ENCODE measurements at regions not wholly inside any gene's neighbourhood (a gene's known extent, or its start where the extent isn't known, plus 50 kb on each side); places are given as distances from the start of the nearest gene placed in this dataset.

DNA sequence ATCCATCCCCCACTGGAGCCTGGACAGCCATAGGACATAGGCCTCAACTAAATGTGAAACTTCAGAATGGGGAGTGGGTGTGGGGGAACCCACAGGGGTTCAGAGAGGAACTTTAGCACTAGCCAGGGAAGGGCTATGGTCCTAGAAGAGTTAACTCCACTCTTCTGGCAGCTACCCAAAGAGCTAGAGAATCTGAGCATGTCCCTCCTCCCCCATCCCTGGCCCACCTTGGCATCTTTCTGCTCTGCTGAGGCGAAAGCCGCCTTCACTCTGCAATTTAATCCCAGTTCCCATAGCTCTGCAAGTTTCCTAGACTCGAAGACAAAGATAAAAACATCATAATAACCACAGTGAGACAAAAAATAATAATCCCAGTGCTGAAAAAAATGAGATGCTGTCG, 214.7 kb upstream of the RTL1 start:
- no peak for DNase-seq (ENCODE audit: low read depth)
- H3K4me3 ChIP-seq (ENCODE audit: control insufficient read depth, low read depth, low read length): no peak overlapping the region
- TF ChIP-seq, protein P1, sequence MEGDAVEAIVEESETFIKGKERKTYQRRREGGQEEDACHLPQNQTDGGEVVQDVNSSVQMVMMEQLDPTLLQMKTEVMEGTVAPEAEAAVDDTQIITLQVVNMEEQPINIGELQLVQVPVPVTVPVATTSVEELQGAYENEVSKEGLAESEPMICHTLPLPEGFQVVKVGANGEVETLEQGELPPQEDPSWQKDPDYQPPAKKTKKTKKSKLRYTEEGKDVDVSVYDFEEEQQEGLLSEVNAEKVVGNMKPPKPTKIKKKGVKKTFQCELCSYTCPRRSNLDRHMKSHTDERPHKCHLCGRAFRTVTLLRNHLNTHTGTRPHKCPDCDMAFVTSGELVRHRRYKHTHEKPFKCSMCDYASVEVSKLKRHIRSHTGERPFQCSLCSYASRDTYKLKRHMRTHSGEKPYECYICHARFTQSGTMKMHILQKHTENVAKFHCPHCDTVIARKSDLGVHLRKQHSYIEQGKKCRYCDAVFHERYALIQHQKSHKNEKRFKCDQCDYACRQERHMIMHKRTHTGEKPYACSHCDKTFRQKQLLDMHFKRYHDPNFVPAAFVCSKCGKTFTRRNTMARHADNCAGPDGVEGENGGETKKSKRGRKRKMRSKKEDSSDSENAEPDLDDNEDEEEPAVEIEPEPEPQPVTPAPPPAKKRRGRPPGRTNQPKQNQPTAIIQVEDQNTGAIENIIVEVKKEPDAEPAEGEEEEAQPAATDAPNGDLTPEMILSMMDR (conservative IDR thresholded peaks at IDR 0.05; ENCODE audit: control insufficient read depth, insufficient read depth, low read depth, low read length): no peak

DNA sequence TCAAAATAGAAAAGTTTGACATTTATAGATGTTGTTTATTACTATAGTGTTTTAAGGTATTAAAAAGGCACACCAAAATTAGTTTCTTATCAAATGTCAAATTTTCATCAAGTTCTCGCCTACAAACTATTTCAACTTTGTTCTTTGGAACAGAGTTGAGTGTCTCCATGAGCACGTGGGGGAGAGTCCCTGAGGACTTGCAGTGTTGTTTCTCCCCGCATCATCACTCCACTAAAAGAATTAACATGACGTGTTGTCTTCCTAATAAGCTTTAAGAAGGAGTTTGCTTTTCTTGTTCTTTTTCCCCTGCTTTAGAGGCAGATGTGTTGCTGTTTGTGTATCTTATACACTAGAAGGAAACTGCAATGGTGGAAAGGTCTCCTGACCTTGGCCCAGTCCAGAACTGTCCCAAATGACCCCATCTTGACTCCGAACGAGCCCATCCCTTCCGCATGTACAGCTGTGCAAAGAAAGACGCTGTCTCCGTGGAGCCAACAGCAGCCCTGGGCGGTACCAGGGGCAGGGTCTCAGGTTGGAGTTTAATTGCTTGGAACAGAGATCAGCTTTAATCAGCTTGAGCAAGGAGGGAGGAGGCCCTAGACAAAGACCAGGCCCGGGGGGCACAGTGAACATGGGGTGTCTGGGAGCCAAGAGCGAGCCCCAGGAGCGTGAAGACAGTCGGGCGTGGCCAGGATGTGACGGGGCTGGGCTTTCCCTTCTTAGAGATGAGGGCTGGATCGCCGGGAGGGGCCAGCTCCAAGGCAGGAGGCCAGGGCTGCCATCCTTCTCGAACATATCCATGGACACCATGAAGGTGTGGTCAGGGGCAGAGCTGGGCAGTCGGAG, 215.4 kb upstream of the RTL1 start:
- DNase-seq (ENCODE audit: low read depth): peak; percentile 30
- no peak overlapping the region for H3K4me3 ChIP-seq (ENCODE audit: control insufficient read depth, low read depth, low read length)
- TF ChIP-seq, protein P1 (conservative IDR thresholded peaks at IDR 0.05; ENCODE audit: control insufficient read depth, insufficient read depth, low read depth, low read length): no peak

DNA sequence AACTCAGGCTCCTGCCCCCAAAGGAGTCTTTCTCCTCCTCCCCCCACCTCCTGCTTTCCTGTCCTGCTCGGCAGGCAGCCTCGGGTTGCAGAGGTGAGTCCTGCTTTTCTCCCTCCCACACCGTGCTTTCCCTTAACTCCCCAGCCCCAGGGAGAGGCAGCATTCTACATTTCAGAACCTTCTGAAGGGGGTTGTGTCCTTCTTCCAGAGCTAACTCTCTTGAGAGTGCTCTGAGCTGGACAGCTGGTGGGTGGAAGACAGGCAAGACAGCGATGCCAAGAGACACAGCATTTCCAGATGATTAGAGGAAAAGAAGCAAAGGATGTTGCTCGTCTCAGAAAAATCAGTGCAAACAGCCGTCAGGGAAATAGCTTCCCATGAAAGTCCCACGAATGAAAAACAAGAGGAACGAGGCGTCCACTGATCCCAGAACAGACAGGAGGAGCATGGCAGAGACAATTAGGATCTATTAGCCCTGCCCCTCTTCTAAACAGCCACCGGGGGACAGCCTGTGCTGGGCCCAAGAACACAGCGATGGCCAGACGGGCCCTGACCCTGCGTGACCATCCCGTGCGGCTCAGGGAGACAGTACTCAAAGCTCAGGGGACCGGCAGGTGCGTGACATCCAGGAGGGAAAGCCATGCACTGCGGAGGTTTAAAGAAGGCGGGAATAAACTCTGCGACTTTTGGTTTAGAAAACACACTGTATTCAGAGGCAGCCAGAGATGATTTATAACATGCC, 216.5 kb upstream of the RTL1 start:
- H3K4me3 ChIP-seq (ENCODE audit: control insufficient read depth, low read depth, low read length): no peak overlapping the region
- DNase-seq (ENCODE audit: low read depth): peak; percentile 33
- TF ChIP-seq, protein P1 (conservative IDR thresholded peaks at IDR 0.05; ENCODE audit: control insufficient read depth, insufficient read depth, low read depth, low read length): no peak

DNA sequence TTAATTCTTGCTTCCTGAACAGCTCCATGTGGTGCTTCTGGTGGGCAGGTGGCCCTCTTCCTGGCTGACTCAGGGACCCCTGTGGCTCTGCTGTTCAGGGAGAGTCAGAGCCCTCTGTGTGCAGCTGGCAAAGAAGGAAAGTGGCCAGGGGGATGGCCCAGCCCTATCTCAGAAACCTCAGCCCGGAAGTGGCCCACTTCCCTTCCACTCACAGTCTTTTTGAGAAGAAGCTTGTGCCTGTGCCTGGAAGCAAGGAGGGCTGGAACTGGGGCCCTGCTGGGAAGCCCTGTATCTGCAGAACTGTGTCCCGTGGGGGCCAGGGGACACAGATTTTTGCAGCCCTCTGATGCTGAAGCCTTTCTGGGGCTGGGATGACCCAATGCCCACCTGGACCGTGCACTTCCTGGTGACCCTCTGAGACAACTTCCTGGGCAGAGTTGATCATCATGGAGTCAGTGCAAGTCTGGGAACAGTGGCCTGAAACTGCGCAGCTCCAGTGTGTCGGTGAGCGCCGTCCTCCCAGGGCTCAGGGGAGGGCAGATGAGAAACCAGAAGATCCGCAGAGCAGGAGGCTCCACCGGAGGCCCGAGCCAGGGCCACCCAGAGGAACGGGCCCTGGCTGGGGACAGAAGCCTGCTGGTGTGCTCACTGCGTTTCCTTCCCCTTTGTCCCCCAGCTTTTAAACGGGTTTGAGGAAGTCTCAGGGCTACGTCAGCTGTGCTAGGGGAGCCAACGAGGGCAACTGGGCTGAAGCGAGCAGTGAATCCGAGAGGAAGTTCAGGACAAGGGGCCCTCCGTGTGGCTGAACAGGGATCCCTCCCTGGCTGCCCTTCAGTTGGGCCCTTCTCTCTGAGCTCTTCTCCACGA, 217.4 kb upstream of the RTL1 start:
- no peak overlapping the region for H3K4me3 ChIP-seq (ENCODE audit: control insufficient read depth, low read depth, low read length)
- TF ChIP-seq, protein P1 (conservative IDR thresholded peaks at IDR 0.05; ENCODE audit: control insufficient read depth, insufficient read depth, low read depth, low read length): no peak

DNA sequence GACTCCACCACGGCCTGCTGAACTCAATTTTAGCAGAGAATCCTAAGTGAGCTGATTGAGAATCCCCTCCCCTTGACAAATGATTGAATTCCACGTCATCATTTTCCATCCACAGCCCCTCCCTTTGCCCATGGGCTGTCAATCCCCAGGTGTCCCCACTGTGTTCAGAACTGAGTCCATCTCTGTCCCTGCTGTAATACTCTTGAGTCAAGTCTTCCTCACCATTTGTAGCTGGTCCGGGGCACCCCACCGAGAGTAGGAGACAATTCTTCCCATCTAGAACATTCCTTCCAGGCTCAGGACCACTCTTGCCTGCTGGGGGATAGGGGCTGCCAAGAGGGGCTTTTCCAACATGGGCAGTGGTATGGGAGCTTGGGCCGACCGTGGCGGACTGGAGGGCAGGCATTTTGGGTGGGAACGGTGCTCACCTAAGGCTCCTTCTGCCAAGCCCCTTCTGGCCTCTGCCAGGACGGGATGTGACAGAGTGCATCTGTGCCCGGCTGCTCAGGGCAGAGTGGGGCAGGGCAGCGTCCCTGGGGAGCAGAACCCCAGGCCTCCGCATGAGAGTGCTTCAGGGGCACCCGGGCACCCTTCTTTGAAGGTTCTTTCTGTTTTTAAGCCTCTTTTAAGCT, 218.1 kb upstream of the RTL1 start:
- TF ChIP-seq, protein P1 (conservative IDR thresholded peaks at IDR 0.05; ENCODE audit: control insufficient read depth, insufficient read depth, low read depth, low read length): no peak
- H3K4me3 ChIP-seq (ENCODE audit: control insufficient read depth, low read depth, low read length): no peak overlapping the region
- no peak for DNase-seq (ENCODE audit: low read depth)

More for the DNA sequence above, 217.4 kb upstream of the RTL1 start:
- no peak for DNase-seq (ENCODE audit: low read depth)
